ENCODE measurements at regions not wholly inside any gene's neighbourhood (a gene's known extent, or its start where the extent isn't known, plus 50 kb on each side); places are given as distances from the start of the nearest gene placed in this dataset.

DNA sequence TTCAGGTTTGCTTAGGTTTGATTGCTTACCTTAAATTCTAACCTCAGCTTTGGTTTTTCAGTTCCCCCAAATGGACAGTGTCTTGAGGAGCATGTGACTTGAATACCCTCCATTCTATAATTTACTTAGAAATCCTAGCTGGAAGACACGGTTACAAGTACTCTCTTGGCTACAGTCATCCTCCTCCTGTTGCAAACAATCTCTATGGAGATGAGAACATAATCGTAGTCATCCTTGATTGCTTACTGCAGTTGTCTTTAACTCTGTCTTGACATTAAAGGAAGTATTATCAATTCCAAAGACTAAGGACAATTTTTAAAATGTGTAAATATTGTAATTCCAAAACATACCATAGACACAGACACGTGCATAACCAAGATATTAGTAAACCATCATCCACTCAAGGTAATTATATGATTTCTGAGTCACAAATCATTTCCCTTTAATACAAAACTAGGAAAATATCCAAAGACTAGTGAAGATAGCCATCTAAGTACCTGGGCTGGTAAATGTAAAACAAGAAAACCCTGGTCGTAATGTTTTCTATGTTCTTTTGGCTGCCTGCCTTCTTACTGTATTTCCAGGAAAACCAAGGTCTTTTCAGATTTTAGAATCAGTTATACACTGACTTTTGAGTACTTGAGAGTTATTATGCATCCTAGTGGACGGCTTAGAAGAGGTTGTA, 149.9 kb downstream of the CHRM3 start:
- no peak overlapping the region for H3K4me3 ChIP-seq
- TF ChIP-seq, protein P1, sequence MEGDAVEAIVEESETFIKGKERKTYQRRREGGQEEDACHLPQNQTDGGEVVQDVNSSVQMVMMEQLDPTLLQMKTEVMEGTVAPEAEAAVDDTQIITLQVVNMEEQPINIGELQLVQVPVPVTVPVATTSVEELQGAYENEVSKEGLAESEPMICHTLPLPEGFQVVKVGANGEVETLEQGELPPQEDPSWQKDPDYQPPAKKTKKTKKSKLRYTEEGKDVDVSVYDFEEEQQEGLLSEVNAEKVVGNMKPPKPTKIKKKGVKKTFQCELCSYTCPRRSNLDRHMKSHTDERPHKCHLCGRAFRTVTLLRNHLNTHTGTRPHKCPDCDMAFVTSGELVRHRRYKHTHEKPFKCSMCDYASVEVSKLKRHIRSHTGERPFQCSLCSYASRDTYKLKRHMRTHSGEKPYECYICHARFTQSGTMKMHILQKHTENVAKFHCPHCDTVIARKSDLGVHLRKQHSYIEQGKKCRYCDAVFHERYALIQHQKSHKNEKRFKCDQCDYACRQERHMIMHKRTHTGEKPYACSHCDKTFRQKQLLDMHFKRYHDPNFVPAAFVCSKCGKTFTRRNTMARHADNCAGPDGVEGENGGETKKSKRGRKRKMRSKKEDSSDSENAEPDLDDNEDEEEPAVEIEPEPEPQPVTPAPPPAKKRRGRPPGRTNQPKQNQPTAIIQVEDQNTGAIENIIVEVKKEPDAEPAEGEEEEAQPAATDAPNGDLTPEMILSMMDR (IDR thresholded peaks at IDR 0.05): no peak
- TF ChIP-seq POLR2A (IDR thresholded peaks at IDR 0.05): no peak
- intact Hi-C loops (cut with DNase I): no loop called here
- H3K36me3 ChIP-seq (replicated peaks in 1 of 2; ENCODE audit: insufficient read depth in 1 of 2, low read depth in 2 of 2): no peaks in the 10 kb centered on the region
- no peak overlapping the region for H3K27ac ChIP-seq
- no peak for DNase-seq
- H3K4me1 ChIP-seq: peaks cover 13% of the 10 kb centered on the region
- H3K27me3 ChIP-seq: no peaks in the 10 kb centered on the region
- ATAC-seq: no peak
- 44 to 50% methylated on average over 5 of the region's 5 CpGs for WGBS, 2 donors
- no peaks in the 10 kb centered on the region for H3K9me3 ChIP-seq

DNA sequence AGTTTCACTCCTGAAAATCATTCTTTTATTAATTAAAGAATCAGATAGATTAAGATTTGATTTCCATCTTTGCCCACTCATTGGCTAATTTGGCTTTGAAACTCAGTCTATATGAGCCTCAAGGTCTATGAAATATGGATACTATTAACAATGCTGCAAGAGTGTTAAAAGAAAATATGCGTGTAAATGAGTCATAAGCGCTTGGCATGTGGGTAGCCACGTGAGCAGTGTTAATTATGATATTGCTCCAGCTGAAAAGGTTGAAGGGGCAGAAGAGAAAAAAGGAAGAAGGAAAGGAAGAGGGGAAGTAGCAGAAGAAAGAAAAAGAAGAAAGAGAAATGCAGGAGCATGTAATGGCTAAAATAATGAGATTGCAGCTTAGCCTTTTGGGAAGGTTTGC, 151.4 kb downstream of the CHRM3 start:
- intact Hi-C loops (cut with DNase I): no loop called here
- TF ChIP-seq, protein P1 (IDR thresholded peaks at IDR 0.05): no peak
- TF ChIP-seq POLR2A (IDR thresholded peaks at IDR 0.05): no peak
- DNase-seq: no peak
- peaks cover 13% of the 10 kb centered on the region for H3K4me1 ChIP-seq
- no peaks in the 10 kb centered on the region for H3K27me3 ChIP-seq
- ATAC-seq: no peak
- H3K36me3 ChIP-seq (replicated peaks in 1 of 2; ENCODE audit: insufficient read depth in 1 of 2, low read depth in 2 of 2): no peaks in the 10 kb centered on the region
- WGBS, 2 donors: 64 to 70% methylated on average over 3 of the region's 3 CpGs
- no peak overlapping the region for H3K27ac ChIP-seq
- no peaks in the 10 kb centered on the region for H3K9me3 ChIP-seq
- H3K4me3 ChIP-seq: no peak overlapping the region

DNA sequence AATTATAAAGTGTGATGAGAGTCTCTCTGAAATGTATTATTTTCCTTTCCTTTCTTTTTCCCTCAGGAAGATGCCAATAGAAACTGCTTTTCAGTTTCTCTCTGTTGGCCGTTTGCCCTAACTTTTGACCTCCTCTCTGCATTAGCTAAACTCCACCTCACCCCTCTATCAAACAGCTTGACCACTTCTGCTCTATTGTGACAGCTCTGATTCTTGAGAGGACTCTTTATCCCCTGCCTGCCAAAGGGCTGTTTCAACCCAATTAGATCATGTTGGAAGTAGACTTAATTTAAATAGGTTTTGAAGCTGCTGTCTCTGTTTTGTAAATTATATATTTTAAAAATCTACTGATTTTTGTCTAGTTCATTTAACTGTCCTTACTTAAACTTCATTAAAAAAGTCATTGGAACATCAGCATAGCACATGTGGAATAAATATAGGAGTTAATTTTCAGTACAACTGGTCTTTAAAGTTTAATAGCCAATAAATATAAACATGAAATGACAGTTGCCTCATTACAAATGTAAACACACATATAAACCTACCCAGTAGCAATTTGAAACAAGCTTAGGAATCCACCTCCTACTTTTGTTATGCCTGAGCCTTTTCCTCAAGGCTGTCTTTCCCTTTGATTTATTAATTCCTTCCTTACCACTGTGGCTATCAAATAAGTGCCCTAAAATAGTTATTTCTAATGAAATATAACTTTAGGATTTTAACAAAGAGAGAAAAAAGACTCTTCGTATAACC, 152.0 kb downstream of the CHRM3 start:
- intact Hi-C loops (cut with DNase I): no loop called here
- H3K4me3 ChIP-seq: no peak overlapping the region
- no peaks in the 10 kb centered on the region for H3K9me3 ChIP-seq
- DNase-seq (no peak), ATAC-seq (no peak)
- TF ChIP-seq, protein P1 (IDR thresholded peaks at IDR 0.05): no peak
- TF ChIP-seq POLR2A (IDR thresholded peaks at IDR 0.05): no peak
- H3K4me1 ChIP-seq: peaks cover 13% of the 10 kb centered on the region
- H3K27me3 ChIP-seq: no peaks in the 10 kb centered on the region
- 51 to 70% methylated on average over 2 of the region's 2 CpGs for WGBS, 2 donors
- H3K27ac ChIP-seq: no peak overlapping the region
- no peaks in the 10 kb centered on the region for H3K36me3 ChIP-seq (replicated peaks in 1 of 2; ENCODE audit: insufficient read depth in 1 of 2, low read depth in 2 of 2)

DNA sequence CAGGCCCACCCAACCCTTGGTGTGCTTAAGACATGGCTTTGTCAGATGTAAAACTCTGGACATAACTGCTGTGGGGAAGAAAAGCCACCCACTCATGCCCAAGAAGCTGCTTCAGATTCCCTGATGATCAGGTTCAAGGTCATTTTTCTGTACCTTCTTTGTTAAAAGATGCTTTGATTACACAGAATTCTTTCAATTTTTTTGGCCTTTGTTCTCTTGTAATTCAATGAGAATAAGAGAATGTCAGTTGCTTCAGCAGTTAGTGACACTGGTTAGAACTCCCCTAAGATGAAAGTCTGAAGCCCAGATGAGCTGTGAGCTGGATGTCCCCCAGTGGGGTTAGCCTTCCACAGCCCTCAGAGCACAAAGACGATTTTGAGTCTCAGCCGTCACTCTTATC, 152.7 kb downstream of the CHRM3 start:
- no peaks in the 10 kb centered on the region for H3K36me3 ChIP-seq (replicated peaks in 1 of 2; ENCODE audit: insufficient read depth in 1 of 2, low read depth in 2 of 2)
- H3K4me1 ChIP-seq: peaks cover 13% of the 10 kb centered on the region
- DNase-seq: no peak
- H3K27ac ChIP-seq: no peak overlapping the region
- no peaks in the 10 kb centered on the region for H3K9me3 ChIP-seq
- TF ChIP-seq, protein P1 (IDR thresholded peaks at IDR 0.05): no peak
- no peak for TF ChIP-seq POLR2A (IDR thresholded peaks at IDR 0.05)
- WGBS, 2 donors: 79 to 83% methylated on average over 2 of the region's 2 CpGs
- H3K27me3 ChIP-seq: no peaks in the 10 kb centered on the region
- intact Hi-C loops (cut with DNase I): no loop called here
- H3K4me3 ChIP-seq: no peak overlapping the region
- no peak for ATAC-seq
